ENCODE measurements at regions not wholly inside any gene's neighbourhood (a gene's known extent, or its start where the extent isn't known, plus 50 kb on each side); places are given as distances from the start of the nearest gene placed in this dataset.

DNA sequence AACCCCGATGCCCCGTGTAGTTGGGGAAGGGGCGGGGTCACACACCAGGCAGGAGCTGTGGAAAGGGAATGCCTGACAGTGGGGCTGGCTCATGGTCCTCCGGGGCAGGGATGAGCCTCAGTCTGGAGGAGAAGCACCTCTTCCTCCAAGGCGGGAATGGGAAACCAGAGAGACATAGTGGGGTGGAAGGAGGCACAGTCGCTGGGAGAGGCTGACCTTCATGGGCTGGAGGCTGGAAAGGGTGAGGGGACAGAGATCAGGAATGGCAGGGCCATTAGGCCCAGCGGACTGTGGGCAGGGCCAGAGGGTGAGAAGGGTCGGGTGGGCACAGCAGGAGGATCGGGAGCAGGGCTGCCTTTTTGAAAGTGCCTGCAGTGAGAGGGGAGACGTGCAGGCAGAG is 65.8 kb upstream of the LINGO1 start:
- DNase-seq = no peak

DNA sequence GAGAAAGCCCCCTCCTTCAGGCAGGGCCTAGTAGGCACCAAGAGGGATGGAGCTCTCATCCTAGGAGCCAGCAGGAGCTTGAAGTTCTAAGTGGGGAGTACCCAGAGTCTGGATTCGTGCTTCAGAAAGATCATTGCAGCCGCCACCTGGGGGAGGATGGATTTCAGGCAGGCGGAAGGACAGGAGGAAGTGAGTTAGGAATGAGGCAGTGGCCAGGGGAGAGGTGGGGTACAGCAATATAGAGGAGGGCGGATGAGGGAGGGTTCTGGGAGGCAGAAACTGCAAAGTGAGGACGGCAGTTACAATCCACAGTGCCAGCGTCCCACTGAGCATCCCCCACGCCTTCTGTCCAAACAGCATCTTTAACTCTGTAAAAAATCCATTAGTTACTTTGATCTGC is 65.2 kb upstream of the LINGO1 start:
- DNase-seq = no peak

DNA sequence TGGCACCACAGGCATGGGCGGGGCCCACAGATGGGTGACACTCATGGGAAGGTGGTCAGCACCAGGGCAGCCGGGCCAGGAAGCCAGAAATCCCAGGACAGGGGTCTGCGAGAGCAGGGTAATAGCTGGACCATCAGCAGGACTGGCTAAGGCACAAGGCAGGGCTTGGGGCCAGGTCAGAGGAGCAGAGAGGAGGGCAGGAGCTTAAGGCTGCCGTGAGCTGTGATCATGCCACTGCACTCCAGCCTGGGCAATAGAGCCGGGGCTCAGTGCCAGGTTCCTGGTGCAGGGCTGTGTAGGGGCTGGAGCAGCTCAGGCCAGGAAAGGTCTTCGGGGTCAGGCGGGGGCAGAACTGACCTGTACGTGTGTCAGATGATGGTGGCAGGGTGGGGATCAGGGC is 64.2 kb upstream of the LINGO1 start:
- DNase-seq = no peak

DNA sequence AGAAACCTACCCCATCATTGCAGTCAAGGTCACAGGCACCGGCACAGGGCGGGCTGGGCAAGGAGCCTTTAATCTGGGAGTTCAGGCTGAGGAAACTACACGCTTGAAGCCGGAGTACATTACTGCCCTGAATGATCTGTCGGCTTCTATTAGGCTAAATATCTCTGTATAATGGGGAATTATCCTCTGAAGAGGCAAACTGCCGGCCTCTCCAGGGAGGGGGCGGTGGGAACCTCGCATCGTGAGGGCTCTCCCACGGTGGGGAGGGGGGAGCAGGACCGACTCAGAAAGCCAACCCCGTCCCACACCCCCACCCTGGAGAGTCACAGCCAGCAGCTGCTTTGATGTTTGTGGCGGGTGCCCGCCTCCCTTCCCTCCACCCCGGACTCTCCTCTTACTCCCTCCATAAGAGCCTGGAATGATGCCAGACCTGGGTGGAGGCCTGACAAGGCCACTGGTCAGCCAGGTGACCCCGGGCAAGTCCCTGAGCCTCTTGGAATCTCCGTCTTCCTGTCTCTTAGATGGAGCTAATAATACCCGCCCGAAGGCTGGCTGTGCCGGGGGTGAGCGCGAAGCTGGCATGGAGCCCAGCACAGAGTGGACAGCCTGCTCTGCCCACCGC is 63.4 kb upstream of the LINGO1 start:
- DNase-seq = no peak

DNA sequence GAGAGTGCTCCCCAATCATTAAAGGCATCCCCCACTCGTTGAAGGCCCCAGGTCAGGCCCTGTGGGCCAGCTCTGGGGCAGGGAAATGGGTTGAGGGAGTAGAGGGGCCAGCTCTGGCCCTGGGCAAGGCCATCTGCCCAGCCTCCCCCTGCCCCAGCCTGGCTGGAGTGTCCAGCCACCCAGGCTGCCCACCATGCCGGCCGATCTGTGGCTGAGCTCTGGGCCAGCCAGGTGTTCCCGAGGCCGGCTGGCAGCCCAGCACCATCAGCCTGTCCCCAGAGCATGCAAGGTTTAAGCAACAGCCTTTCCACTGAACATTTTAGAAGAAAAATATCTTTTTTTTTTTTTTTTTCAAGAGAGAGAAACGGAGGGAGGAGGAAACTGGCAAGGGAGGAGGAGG is 62.8 kb upstream of the LINGO1 start:
- DNase-seq = no peak

DNA sequence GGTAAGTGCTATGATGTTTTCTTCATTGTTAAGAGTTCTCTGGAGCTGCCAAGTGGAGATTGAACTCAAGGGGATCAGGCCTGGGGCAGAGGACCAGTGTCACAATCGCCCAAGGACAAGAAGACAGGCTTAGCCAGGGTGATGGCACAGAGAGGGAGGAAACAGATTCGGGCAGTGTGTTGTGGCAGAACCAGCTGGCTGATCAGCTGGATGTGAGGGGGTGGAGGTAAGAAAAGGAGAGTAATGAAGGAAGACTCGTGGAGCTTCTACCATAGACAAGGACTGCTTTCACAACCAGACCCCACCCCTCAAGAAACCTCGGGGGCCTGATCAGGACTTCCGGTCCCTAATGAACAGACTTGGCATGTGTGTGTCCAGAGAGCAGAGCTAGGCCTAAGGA is 60.9 kb upstream of the LINGO1 start:
- DNase-seq = no peak

DNA sequence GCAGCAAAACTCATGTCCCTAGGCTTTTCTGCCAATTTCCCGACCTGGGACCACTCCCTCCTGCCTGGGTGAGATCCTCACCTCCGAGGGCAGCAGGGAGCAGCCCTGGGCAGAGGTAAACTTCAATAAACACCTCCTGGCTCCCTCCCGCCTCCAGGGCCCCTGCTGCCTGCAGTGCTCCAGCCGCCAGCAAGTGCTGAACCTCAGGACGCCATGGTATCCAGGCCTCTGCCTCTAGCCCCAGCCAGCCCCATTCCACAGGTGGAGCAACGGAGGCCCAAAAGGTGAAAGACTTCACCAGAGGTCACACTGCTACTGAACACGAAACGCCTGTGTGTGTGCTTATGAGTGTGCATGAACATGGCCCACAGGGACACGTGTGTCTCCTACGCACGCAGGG is 59.9 kb upstream of the LINGO1 start:
- DNase-seq = no peak

DNA sequence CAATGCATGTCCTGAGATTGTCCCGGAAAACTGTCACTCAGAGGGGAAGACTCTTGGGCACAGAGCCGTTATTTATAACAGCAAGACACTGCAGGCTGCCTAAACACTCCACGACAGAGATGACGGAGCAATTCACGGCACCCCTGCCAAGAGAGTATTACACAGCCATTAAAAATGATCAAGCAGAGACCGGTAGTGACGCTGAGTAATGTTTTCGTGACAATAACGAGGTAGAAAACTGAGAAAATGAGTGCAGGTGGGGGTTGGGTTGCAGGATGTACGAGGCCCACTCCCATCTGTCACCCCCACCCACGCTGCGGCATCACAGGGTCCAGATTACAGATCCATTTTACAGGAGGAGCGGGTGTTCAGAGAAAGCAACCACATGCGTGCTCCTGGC is 58.9 kb upstream of the LINGO1 start:
- no peak for DNase-seq

DNA sequence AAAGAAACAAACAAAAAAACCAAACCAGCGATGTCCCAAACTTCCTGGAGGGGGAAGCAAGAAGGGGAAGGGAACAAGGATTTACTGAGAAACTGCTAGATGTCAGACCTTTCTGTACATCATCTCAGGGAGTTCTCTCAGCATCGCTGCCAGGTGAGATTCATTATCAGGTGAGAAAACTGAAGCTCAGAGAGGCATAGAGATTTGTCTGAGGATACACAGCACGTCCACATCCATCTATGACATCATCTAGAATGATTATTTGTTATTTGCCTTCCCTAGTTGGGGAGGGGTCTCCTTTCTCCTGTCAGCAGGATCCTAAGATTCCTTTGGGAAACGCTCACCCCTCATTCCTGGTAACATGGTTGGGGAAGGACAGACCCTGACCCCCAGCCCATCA is 57.1 kb upstream of the LINGO1 start:
- DNase-seq = no peak

DNA sequence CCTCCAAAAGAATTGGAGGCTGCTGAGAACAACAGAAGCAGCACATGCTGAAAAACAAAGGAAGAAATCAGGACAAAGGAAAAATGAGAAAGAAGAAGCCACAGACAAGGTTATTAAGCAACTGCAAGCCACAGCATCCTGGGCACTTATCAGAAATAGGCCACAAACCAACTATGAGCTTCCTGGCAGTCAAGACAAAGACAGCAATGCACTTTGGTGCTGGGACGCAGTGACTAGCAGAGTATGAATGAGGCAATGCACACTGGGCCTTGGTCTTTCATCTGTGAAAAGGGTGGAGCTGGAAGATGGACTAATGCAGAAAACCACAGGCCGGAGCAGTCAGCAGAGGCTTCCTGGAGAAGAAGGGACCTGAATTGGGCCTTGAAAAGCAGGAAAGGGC is 56.0 kb upstream of the LINGO1 start:
- no peak for DNase-seq

DNA sequence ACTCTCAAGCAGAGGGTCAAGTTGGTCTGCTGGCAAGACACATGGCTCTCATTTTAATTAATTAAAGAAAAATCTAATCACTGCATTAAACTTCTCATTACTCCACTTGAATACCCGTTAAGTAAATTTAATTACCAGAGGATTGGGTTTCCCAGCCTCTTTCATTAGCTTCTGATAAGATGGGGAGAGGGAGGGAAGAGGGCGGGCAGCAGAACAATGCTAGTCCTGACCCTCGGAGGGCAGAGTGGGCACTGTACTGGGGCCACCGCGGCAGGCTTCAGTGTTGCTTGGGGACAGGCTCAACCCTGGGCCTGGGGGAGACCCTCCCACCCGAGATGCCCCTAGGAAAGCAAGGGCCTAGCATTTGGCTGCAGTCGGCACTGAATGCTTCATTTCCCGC is 55.6 kb upstream of the LINGO1 start:
- no peak for DNase-seq

DNA sequence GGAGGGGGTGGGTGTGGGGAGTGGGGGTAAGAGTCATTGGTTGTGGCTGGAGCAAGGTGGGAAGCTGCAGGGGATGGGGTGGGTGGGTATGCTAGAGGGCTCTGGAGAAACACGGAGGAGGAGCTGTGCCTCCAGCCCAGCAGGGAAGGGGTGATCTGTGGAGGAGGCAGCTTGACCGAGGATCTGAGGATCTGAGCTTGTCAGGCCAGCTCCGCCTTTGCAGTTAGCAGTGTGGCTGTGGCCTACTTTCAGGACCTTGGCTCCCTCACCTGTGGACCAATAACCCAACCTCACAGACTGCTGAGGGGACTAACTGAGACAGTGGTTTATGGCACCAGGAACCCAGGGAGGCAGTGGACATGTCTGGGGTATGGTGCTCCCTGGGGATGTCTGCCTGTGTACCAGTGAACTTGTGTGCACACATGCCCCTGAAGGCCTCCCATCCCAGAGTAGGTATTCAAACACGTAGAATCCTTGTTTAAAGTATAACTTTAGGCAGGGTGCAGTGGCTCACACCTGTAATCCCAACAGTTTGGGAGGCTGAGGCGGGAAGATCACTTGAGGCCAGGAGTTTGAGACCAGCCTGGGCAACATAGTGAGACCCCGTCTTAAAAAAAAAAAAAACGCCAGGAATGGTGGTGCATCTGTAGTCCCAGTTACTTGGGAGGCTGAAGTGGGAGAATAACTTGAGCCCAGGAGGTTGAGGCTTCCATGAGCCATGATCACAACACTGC is 52.5 kb upstream of the LINGO1 start:
- no peak for DNase-seq

DNA sequence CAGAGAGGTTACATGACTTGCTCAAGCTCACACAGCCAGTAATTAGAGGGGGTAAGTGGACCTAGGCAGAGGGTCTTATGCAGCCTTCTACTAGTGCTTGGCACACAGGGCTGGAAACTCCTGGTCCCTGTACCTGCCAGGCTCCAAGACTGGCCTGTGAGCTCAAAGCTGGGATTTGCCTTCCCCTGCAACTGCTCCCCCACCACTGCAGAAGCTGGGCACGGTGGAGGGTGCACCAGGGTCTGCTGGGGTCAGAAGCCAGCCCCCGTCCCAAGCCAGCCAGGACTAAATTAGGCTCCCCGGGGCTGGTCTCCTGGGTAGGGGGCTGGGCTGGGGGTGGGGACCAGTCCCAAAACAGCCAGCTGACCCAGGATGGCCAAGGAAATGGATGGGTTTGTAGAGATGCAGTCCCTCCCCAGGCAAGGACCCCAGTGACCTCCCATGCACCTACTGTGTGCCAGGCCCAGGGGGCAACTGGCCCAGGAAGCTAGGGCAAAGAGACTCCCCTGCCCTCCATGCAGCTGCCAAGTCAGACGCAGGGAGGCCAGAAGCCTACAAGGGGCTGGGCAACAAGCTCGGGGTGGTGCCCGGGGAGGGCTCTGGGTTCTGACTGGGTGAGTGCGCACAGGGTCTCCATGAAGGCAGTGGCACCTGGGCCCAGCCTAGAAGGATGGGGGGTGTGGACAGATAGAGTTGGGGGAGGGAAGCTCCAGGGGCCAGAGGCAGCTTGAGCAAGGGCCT is 51.8 kb upstream of the LINGO1 start:
- no peak for DNase-seq

DNA sequence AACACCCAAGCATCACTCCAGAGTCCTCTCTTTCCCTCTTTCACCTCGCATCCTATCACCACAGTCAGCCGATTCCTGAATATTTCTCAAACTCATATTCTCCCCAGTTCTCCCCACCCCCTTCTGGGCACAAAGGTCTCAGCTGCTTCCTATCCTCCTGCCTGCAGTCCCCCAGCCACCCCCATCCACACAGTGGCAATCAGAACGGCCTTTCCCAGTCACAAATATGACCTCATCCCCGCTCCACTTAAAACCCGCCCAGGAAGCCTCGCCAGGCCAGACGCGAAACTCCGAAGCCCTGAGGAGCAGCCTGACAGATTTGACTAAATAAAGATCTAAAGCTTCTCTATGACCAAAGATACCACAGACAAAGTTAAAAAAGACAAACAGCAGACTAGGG is 49.9 kb upstream of the LINGO1 start:
- no peak for DNase-seq
